ENCODE measurements at regions not wholly inside any gene's neighbourhood (a gene's known extent, or its start where the extent isn't known, plus 50 kb on each side); places are given as distances from the start of the nearest gene placed in this dataset.
A peak's percentile ranks its signal among the peaks of the same experiment; 100 is the strongest.

DNA sequence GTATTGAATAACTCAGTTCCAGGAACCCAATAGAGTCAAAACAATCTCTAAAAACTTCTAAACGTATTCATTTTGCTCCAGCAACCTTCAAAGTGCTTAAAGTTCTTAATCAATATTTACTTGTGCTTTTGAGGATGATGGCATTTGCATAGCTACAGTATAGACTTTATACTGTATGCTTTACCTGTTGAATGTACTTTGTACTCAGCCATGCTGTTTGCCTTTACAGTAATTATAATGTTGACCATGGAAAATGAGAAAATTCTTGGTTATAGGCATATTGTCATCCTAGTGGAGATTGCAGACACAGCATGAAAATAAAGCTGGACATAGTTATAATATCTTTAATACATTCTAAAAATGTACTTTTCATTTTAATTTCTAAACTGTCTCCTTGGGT lies 762.7 kb upstream of the PHF14 start:
- in situ Hi-C loops (cut with HindIII; ENCODE audit: low pct_unique_long_range_greater_than_20kb, low sequenced_read_pairs), result no loop called here

DNA sequence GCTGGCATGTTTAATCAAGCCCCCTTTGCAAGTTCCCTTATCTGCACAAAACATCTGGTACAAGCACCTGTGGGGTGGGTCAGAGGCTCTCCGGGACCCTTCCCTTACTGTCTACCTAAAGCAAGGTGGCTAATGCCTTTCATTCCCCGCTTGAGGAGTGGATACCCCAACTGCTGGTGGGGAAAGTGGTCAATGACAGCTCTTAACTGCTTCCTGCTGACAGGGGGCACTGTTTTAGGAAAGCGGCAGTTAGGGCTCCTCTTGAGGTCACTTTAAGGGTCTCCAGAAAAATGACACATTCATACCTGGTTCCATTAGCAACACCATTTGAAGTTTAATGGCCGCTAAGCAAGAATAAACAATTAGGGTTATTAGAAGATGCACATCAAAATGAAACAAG lies 761.8 kb upstream of the PHF14 start:
- in situ Hi-C loops (cut with HindIII; ENCODE audit: low pct_unique_long_range_greater_than_20kb, low sequenced_read_pairs), result no loop called here
- no peak for DNase-seq (ENCODE audit: low read depth)

More for the DNA sequence above, 762.7 kb upstream of the PHF14 start:
- DNase-seq (ENCODE audit: low read depth), result no peak

DNA sequence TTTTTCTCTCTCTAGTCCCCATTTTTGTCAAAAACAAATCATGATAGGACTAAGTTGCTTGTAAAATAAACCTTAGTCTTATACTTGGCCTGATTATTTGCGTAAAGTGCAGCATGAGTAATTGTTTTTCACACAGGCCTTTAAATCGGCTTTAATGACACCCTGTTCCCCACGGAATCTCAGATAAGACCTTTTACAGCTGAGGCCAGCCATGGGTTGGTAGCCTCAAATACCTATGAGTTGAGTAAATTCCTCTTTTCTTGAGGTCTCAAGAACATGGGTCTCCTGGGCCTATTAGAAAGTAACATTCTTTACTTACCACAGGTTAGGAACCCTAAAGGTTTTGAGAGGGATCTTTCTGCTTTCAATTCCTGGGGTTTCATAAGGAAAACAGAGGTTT lies 761.0 kb upstream of the PHF14 start:
- no peak for DNase-seq (ENCODE audit: low read depth)
- in situ Hi-C loops (cut with HindIII; ENCODE audit: low pct_unique_long_range_greater_than_20kb, low sequenced_read_pairs), result no loop called here

DNA sequence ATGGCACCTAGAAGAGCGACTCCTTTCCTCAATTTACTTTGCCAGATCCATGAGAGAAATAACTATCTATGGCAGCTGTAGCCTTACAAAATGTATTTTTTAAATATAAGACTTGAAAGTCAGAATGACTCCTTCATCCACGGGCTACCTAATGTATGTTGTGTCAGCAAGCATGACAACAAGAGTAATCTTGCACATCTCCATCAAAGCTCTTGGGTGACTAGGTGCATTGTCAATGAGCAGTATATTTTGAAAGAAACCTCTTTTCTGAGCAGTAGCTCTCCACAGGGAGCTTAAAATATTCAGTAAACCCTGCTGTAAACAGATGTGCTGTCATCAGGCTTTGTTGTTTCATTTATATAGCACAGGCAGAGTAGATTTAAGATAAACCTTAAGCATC lies 757.2 kb upstream of the PHF14 start:
- in situ Hi-C loops (cut with HindIII; ENCODE audit: low pct_unique_long_range_greater_than_20kb, low sequenced_read_pairs), result no loop called here
- no peak for DNase-seq (ENCODE audit: low read depth)

DNA sequence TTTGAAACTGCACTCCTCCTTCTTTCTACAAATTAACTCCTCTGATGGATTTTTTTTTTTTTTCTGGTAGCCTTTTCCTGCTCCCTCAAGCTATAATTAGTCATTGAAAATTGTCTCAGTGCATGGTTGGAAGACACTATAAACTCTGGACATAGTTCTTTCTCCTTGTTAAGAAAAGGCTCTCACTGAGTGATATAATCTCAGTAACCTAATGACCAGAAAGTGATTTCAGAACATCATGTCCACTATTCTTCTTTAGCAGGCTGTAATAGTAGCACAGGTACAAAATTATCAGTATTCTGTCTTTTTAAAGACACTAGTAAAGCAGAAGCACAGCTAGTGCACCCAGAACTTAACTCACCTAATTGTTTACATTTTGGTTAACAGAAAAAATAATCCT lies 752.6 kb upstream of the PHF14 start:
- in situ Hi-C loops (cut with HindIII; ENCODE audit: low pct_unique_long_range_greater_than_20kb, low sequenced_read_pairs), result no loop called here
- DNase-seq (ENCODE audit: low read depth), result no peak

DNA sequence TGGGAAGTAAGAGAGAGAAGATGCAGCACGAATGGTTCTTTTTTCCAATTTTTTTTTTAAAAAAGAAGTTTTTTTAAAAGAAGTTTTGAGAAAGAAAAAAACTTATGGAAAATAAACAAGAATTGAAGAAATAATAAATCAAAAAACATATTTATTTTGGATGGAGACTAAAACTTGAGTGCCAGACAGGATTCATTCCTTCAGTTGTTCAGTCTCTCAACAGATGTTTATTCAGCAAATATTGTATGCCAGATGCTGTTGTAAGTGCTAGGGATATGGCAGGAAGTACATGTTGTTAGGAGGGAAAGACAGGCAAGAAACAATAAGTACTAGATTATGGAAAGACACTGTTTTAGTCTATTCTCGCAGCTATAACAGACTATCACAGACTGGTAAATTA lies 750.7 kb upstream of the PHF14 start:
- in situ Hi-C loops (cut with HindIII; ENCODE audit: low pct_unique_long_range_greater_than_20kb, low sequenced_read_pairs), result no loop called here
- no peak for DNase-seq (ENCODE audit: low read depth)

DNA sequence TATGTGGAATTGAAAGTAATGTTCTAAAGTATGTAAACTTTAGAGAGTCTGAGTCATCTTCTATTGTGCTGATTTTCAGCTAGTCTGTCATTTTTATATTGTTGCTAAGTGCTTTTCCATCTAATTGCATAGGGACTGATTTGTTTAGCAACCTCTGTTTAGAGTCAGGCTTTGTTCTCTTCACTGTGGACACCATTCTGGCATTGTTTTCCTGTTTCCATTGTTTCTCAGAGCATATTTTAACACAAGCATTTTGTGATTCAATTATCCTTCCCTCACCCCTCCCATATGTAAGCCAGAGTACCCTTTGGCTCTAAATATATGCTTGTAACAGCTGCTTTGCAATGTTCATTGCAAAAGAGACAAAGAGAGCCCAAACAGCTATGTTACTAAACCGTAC lies 748.4 kb upstream of the PHF14 start:
- DNase-seq (ENCODE audit: low read depth), result no peak
- in situ Hi-C loops (cut with HindIII; ENCODE audit: low pct_unique_long_range_greater_than_20kb, low sequenced_read_pairs), result no loop called here

DNA sequence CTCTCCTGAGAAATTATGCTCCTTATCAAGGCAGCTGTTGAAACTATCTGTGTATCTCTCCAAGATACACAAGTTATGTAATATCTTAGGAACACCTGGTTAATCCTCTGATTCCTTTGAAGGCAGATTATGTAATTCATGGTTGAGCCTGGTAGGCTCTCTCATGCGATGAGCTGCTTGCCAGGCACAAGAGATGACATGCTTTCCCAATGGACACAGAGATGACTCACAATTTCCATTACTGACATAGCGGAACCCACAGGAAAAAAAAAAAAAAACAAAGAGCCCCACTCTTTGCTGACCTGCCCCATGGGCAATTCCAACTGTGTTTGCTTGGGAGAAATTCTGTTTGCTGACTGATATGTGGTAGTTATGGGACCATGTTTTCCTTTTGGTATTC lies 736.4 kb upstream of the PHF14 start:
- in situ Hi-C loops (cut with HindIII; ENCODE audit: low pct_unique_long_range_greater_than_20kb, low sequenced_read_pairs), result no loop called here

DNA sequence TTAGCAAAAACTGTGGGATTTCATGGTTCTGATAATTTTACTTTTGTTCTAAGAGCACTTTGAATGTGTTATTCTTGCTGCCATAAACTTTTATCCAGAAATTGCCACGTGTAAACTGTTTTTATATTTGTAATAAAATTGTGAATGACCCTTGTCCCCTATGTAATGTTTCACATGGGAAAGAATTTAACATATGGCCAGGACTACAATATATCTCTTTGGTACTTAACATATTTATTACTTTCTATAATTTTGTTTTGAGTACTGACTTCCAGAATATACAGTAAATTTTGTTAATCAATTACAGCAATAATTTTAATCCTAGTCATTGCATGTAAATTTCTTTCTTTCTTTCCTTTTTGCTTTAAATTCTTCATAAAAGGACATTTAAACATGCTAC lies 735.0 kb upstream of the PHF14 start:
- in situ Hi-C loops (cut with HindIII; ENCODE audit: low pct_unique_long_range_greater_than_20kb, low sequenced_read_pairs), result no loop called here
- no peak for DNase-seq (ENCODE audit: low read depth)

More for the DNA sequence above, 736.4 kb upstream of the PHF14 start:
- DNase-seq (ENCODE audit: low read depth), result peak; percentile 28

DNA sequence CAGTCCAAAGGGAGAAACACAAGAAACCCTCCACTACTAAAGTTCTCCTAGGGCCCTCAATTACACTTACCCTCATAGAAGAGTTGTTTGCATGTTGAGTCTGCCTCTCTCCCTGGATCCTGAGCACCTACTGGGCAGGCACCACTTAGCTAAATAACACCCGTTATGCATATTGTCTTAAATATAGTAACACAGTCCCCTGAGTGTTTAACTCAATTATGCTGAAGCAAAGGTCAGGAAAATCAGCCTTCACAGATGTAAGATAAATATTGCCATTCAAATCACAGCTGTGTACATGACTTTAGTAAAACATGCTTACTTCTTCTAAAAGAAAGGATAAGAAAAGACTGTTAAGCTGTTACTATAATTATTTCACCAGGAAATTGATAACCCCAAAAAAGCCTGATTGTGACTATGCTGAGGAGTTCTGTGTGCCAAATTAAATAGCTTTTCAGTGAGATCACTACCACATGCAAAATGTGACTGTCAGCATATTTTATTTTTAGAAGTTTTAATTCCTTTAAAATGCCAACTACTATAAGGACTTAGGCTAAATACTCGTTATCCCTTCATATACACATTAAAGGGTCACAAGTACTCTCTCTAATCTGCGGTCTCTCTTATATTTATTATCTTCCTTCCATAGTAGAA lies 733.9 kb upstream of the PHF14 start:
- no peak for DNase-seq (ENCODE audit: low read depth)

DNA sequence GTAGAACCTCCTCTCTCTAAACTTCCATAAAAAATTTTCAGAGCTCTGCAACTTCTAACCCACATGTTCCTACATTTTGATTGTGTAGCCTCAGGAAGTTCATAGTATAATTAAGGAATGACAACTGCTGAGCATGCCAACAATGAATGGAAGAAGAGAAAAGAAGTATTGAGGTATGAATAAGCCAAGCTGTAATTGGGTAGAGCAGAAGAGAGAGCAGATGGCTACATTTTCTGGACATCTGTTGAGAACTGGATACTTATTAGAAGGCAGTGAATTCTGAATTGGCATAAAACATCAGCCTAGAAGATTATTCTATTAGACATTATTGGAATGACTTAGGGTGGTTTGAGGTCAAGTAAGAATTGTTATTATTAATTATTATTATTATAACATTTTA lies 728.3 kb upstream of the PHF14 start:
- in situ Hi-C loops (cut with HindIII; ENCODE audit: low pct_unique_long_range_greater_than_20kb, low sequenced_read_pairs), result no loop called here
- DNase-seq (ENCODE audit: low read depth), result no peak

More for the DNA sequence above, 733.9 kb upstream of the PHF14 start:
- in situ Hi-C loops (cut with HindIII; ENCODE audit: low pct_unique_long_range_greater_than_20kb, low sequenced_read_pairs), result no loop called here

DNA sequence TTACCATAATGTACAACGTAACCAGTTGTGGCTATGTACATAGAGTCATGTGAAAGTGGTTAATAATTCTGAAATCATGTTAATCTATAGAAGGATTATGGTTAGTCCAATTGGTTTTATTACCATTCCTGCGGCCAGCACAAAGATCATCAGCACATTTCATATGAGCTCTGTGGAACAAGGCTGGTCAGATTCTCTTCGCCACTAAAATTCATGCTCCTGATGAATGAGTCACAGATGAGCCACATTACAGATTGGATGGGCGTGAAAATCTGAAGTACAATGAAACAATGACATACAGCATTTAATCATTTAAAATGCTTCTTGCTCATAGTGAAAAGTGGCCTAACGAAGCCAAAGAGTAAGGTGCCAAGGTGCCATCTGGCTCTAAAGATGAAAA lies 716.2 kb upstream of the PHF14 start:
- in situ Hi-C loops (cut with HindIII; ENCODE audit: low pct_unique_long_range_greater_than_20kb, low sequenced_read_pairs), result no loop called here
- DNase-seq (ENCODE audit: low read depth), result no peak

DNA sequence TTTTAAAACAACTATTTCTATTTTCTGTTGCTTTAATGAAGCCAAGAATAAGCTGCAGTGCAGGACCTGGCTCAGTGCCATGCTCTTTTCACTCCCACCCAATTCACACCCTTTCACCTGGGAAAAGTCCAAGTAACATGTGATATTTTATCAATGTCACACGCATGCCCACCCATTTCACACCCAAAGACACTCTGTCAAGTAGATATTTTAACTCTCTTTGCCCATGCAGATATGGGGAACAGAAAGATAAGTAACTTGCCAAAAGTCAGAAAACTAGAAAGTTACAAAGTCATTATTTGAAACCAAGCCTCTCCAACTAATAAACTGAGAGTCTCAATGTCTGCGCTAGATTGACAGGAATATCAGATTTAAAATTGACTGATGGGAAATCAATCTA lies 706.7 kb upstream of the PHF14 start:
- no peak for DNase-seq (ENCODE audit: low read depth)

DNA sequence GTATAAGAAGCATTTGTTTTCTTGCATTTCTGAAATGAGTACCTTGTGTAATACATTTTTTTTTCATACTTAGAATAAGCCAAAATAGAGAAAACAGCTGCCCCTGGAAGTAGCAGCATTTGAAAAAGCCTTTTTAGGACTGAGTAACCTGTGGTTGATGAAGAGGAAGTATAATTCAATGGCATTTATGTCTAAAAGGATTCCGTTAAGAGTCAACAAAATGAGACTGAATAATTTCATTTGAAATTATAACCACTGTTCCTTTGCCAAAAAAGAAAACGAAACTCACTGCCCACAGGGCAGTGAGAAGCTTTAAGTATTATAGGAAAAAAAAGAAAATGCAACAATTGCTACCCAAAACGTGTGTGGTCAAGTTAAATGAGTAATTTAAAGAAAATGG lies 705.6 kb upstream of the PHF14 start:
- in situ Hi-C loops (cut with HindIII; ENCODE audit: low pct_unique_long_range_greater_than_20kb, low sequenced_read_pairs), result no loop called here
- no peak for DNase-seq (ENCODE audit: low read depth)

More for the DNA sequence above, 706.7 kb upstream of the PHF14 start:
- in situ Hi-C loops (cut with HindIII; ENCODE audit: low pct_unique_long_range_greater_than_20kb, low sequenced_read_pairs), result no loop called here

DNA sequence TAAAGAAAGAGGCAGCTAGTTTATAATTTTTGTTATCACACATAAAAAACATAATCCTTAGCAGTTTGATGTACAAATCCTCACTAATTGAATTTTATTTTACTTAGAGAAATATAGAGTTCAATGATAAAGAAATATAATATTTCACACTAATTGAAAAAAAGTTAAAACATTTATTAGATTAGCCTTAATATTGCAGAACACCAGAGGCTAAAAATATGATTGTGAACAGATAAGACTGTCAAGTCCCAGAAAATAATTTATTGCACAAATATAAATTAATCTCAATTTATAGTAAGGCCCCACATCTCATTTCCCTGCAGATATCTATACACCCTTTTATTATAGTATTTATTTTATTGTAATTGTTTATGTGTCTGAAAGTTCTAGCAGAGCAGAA lies 690.8 kb upstream of the PHF14 start:
- in situ Hi-C loops (cut with HindIII; ENCODE audit: low pct_unique_long_range_greater_than_20kb, low sequenced_read_pairs), result no loop called here
- no peak for DNase-seq (ENCODE audit: low read depth)

DNA sequence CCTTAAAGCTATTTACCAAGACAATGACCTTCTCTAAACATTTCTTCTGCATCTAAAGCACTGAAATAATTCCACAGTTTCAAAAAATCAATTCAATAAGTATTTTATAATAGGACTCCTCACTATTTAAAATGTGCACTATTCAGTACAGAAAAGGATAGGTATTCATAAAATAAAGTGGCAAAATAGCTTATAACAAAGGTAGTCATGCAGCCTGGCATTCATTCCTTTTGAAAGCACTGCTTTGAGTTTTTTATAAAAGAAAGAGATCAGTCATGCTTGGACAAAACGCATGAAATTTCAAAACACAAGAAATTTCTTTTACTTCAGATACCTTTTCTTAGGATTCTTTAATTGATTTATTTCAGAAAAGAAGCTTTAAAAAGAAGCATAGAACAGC lies 689.7 kb upstream of the PHF14 start:
- in situ Hi-C loops (cut with HindIII; ENCODE audit: low pct_unique_long_range_greater_than_20kb, low sequenced_read_pairs), result no loop called here
- DNase-seq (ENCODE audit: low read depth), result no peak

DNA sequence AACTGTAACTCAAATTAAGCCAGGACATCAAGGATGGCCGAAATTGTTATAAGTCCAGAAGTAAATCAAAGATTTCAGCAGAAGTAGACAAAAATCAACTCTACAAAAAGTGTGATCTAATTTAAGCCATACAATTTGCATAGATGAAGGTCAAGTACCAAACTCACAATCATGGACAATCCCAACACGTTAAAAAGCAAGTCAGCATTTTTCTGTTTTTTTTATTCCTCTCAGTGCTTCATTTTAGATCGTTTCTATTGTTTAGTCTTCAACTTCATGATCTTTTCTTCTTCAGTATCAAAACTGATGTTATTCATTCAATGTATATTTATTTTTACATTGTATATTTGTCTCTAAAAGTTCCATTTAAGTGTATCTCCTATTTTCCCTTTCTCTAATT lies 674.3 kb upstream of the PHF14 start:
- in situ Hi-C loops (cut with HindIII; ENCODE audit: low pct_unique_long_range_greater_than_20kb, low sequenced_read_pairs), result no loop called here
- no peak for DNase-seq (ENCODE audit: low read depth)

DNA sequence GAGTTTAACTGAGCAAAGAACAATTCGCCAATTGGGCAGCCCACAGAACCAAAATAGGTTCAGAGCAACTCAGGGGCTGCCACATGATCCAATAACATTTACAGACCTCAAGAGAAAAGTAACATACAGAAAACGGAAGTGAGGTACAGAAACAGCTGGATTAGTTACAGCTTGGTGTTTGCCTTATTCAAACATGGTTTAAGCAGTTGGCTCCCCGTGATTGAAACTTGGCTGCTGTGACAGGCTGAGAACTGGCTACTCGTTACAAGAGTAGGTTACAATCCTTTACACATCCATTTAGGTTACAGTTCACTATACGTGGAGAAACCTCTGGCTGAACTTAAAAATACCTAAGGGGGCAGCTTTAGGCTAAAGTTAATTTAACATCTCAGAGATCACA lies 673.1 kb upstream of the PHF14 start:
- in situ Hi-C loops (cut with HindIII; ENCODE audit: low pct_unique_long_range_greater_than_20kb, low sequenced_read_pairs), result no loop called here
- DNase-seq (ENCODE audit: low read depth), result no peak

DNA sequence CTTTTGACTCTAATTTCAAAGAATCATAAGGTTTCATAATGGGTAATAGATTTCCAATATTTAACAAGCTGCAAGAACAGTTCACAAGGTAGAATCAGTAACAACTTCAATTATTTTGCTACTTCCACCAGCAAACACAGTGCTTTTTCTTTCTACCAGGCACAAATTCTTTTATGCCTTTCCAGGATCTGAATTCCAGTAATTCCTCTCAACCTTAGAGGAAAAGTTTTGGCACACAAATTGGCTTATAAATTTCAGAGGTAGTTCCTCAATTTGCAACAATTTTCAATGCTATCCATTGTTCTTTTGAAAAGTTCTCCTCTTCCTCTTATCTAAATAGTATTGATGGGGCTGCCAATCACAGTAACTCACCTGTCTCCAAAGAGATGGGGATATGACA lies 665.4 kb upstream of the PHF14 start:
- in situ Hi-C loops (cut with HindIII; ENCODE audit: low pct_unique_long_range_greater_than_20kb, low sequenced_read_pairs), result no loop called here
- DNase-seq (ENCODE audit: low read depth), result no peak

DNA sequence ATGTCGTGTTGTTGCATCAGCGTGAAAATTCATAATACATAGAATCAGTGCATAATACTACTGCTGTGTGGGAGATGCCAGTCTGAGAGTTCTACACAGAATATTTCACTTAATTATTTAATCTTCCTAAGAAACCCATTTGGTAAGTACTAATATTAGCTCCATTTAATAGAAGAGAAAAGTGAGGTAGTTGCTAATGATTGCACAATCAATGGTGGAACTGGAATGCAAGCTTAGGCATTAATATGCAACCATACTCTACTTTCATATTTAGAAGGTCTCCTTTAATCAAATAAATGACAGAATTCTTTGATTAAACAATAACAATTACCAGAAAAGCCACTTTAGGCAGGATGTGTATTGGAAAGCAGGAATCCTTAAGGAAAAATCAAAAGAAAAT lies 660.7 kb upstream of the PHF14 start:
- in situ Hi-C loops (cut with HindIII; ENCODE audit: low pct_unique_long_range_greater_than_20kb, low sequenced_read_pairs), result no loop called here
- no peak for DNase-seq (ENCODE audit: low read depth)

DNA sequence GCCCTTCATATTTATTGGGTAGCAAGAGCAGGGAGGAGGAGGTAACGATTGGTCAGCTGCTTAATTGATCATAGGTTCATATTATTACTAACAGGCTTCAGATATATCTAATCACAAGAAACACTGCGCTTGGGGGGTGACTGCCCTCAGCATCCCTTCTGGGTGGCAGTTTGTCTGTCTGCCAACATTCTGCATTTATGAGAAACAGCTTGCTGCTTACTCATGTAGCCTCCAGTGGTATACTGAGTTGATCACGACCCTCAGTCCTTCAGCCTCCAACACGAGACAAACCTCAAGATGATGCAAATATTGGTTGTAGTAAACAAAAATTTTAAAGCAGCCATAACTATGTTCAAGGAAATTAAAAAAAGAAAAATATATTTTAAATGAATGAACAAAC lies 657.8 kb upstream of the PHF14 start:
- in situ Hi-C loops (cut with HindIII; ENCODE audit: low pct_unique_long_range_greater_than_20kb, low sequenced_read_pairs), result no loop called here
- DNase-seq (ENCODE audit: low read depth), result no peak

All from Caki2 (cell line).